PC-9 (cell line): ENCODE measurements at regions not wholly inside any gene's neighbourhood (a gene's known extent, or its start where the extent isn't known, plus 50 kb on each side); places are given as distances from the start of the nearest gene placed in this dataset.

Experiments used
- CTCF ChIP-seq: fragments of 200-600 bp; sonication (generic); conservative IDR thresholded peaks from 2 replicates; pipeline ENCODE4 v1.6.1; 2017; ENCODE audit warnings: mixed run types, antibody characterized with exemption, mild to moderate bottlenecking, moderate library complexity
- EZH2 ChIP-seq: fragments of 200-600 bp; sonication (generic); IDR thresholded peaks from 2 replicates; pipeline ENCODE4 v1.8.0; 2017; ENCODE audit warnings: antibody characterized with exemption, low read depth

DNA sequence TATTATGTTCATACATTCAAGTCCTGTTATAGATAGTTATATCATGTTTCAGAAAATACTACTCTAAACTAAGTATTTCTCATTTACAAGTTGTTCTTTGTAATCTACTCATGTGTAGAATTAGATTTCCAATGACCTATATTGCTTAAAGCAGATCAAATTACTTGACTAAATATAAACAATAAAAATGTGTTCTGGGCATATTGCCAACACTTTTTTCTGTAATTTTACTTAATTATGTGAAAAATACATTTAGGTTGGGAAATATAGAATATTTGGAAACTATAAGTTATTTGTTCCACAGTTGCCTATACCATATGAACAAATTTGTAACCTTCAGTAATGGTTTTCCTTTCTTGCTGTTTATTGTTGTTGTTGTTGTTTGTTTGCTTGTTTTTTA lies 275.2 kb upstream of the PCDH9 start:
- TF ChIP-seq CTCF: no peak
- TF ChIP-seq EZH2: no peak
